A549 (cell line): ENCODE measurements at regions not wholly inside any gene's neighbourhood (a gene's known extent, or its start where the extent isn't known, plus 50 kb on each side); places are given as distances from the start of the nearest gene placed in this dataset.

Source experiments
- ATAC-seq, 2 experiments: fragments of 200-7000 bp in 1 of 2; fragments of >200 bp in 1 of 2; cut with Nextera tagmentation in 1 of 2; cut with Tn5 transposase in 1 of 2; 3 replicates each; pipeline versions ENCODE4 v1.8.0 to v1.9.1; 2018 to 2020; ENCODE audit warnings: mild to moderate bottlenecking in 1 of 2, moderate library complexity in 1 of 2
- CTCF ChIA-PET: fragments of 300-600 bp; sonication (Branson Sonifier 250); formaldehyde crosslinking; extraction: SDS; loops from one replicate; lab custom pipeline; 2021; ENCODE audit warnings: antibody characterized with exemption, inconsistent platforms; lab: Yijun Ruan, JAX
- POLR2A ChIA-PET: fragments of 350-600 bp; formaldehyde crosslinking; extraction: SDS; loops from one replicate; lab custom pipeline; 2021; ENCODE audit warnings: antibody characterized with exemption, inconsistent platforms; lab: Yijun Ruan, JAX
- DNase-seq, 2 experiments: peaks; one replicate each; pipeline versions ENCODE4 v3.0.0 to v3.0.0-alpha.2; 2011 to 2016; ENCODE audit warnings: low read depth in 1 of 2, low spot score in 1 of 2
- FAIRE-seq: peaks from 2 replicates; lab custom pipeline; 2011; peaks lifted over from hg19 to GRCh38; lab: Jason Lieb, UNC
- H3K27ac ChIP-seq, 2 experiments: fragments of >200 bp; sonication (Bioruptor Twin); formaldehyde crosslinking; 3 replicates each; pipeline ENCODE4 v1.5.1; 2016 to 2017
- H3K4me1 ChIP-seq: fragments of >200 bp; sonication (Bioruptor Twin); formaldehyde crosslinking; 3 replicates; pipeline ENCODE4 v1.6.1; 2016
- H3K4me2 ChIP-seq: fragments of >200 bp; sonication (Bioruptor Twin); formaldehyde crosslinking; 3 replicates; pipeline ENCODE4 v1.6.1; 2016
- H3K4me3 ChIP-seq: fragments of >200 bp; sonication (Bioruptor Twin); formaldehyde crosslinking; 3 replicates; pipeline ENCODE4 v1.5.1; 2016
- H3K9me3 ChIP-seq: fragments of >200 bp; sonication (Bioruptor Twin); formaldehyde crosslinking; 3 replicates; pipeline ENCODE4 v1.6.1; 2016
- CBX2 ChIP-seq: fragments of 200-600 bp; sonication (generic); IDR thresholded peaks from 2 replicates; pipeline ENCODE4 v1.6.1; 2016; ENCODE audit warnings: low read depth, mild to moderate bottlenecking, borderline replicate concordance
- CHD2 ChIP-seq: fragments of 150-350 bp; IDR thresholded peaks from 2 replicates; pipeline ENCODE4 v1.6.1; 2014; ENCODE audit warnings: low read length; ENCODE audit not compliant: partially characterized antibody
- EHF ChIP-seq: fragments of 250-450 bp; sonication (Bioruptor Pico); IDR thresholded peaks from 2 replicates; pipeline ENCODE4 v1.5.0; 2020; ENCODE audit warnings: mild to moderate bottlenecking
- ESRRA ChIP-seq: fragments of 150-350 bp; IDR thresholded peaks from 2 replicates; pipeline ENCODE4 v1.6.1; 2014; ENCODE audit warnings: mild to moderate bottlenecking, low read length, borderline replicate concordance
- MAFK ChIP-seq: fragments of 450-650 bp; IDR thresholded peaks from 2 replicates; pipeline ENCODE4 v1.6.1; 2014; ENCODE audit not compliant: partially characterized antibody
- MAZ ChIP-seq: fragments of 150-350 bp; IDR thresholded peaks from 2 replicates; pipeline ENCODE4 v1.6.1; 2014; ENCODE audit warnings: antibody characterized with exemption, low read depth, low read length, borderline replicate concordance
- NFE2L2 ChIP-seq: fragments of 150-350 bp; conservative IDR thresholded peaks from 2 replicates; pipeline ENCODE4 v1.6.1; 2014; ENCODE audit warnings: low read length
- POLR2A ChIP-seq: IDR thresholded peaks from 2 replicates; pipeline ENCODE4 v1.6.1; 2012; ENCODE audit warnings: mild to moderate bottlenecking, low read length
- POLR2AphosphoS2 ChIP-seq: conservative IDR thresholded peaks from 2 replicates; pipeline ENCODE4 v1.6.1; 2012; ENCODE audit warnings: low read length, improper control_type of control experiment, inconsistent platforms
- RAD21 ChIP-seq, 2 experiments: fragments of >200 bp in 1 of 2; sonication (Bioruptor Twin) in 1 of 2; formaldehyde crosslinking in 1 of 2; IDR thresholded peaks in 1 of 2; conservative IDR thresholded peaks in 1 of 2; 2 replicates in 1 of 2; 3 replicates in 1 of 2; pipeline ENCODE4 v1.6.1; 2012 to 2018; ENCODE audit warnings: inconsistent platforms in 1 of 2
- RCOR1 ChIP-seq: fragments of 150-350 bp; IDR thresholded peaks from 2 replicates; pipeline ENCODE4 v1.6.1; 2014; ENCODE audit warnings: antibody characterized with exemption, low read length, low read depth
- TP53 ChIP-seq: fragments of 250-450 bp; sonication (Bioruptor Pico); IDR thresholded peaks from 2 replicates; pipeline ENCODE4 v1.5.0; 2021; ENCODE audit warnings: mild to moderate bottlenecking, moderate library complexity
- ZC3H11A ChIP-seq: fragments of 450-650 bp; IDR thresholded peaks from 2 replicates; pipeline ENCODE4 v1.6.1; 2014; ENCODE audit warnings: antibody characterized with exemption, mild to moderate bottlenecking
- whole genome bisulfite sequencing: methylation state at CpG from one replicate; pipeline ENCODE4 v1.1.6; 2017; ENCODE audit errors: missing lambda C conversion rate; 5-methylcytosine and 5-hydroxymethylcytosine counted together
- TF ChIP-seq, protein P1 (sequence below): fragments of >200 bp; sonication (Bioruptor Twin); formaldehyde crosslinking; IDR thresholded peaks from 3 replicates; pipeline ENCODE4 v1.6.1; 2016
- TF ChIP-seq, protein P2 (sequence below): IDR thresholded peaks from 2 replicates; pipeline ENCODE4 v1.6.1; 2012
- TF ChIP-seq, protein P3 (sequence below): fragments of 200-600 bp; sonication (generic); IDR thresholded peaks from 2 replicates; pipeline ENCODE4 v1.6.1; 2016; ENCODE audit warnings: antibody characterized with exemption, mild to moderate bottlenecking, moderate library complexity

GRCh38 chrX:20369468-20369867 lies 102.8 kb upstream of the RPS6KA3 start (continued):
- TF ChIP-seq CHD2 = no peak
- no peak for TF ChIP-seq POLR2A
- no peak for TF ChIP-seq RAD21 (conservative IDR thresholded peaks at IDR 0.05 in 1 of 2, IDR thresholded peaks at IDR 0.05 in 1 of 2)
- TF ChIP-seq CBX2 = no peak
- TF ChIP-seq TP53 (CRISPR knock-in tag) = no peak
- TF ChIP-seq, all 56 proteins: peak for 0

DNA sequence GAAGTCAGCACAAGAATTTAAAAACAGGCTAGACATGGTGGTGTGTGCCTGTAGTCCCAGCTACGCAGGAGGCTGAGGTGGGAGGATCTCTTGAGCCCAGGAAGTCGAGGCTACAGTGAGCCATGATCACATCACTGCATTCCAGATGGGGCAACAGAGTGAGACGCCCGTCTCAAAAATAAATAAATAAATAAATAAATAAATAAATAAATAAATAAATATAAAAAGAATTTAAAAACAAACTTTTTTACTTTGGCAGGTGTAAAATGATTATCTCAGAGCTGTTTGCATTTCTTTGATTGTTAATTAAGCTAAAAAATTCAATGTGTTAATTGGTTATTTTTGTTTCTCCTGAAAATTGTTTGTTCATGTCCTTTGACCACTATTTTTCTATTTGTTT lies 97.5 kb upstream of the RPS6KA3 start:
- ChIA-PET CTCF (no interaction called here), POLR2A (no interaction called here)
- FAIRE-seq = no peak
- no peak for DNase-seq
- Histone ChIP-seq H3K4me2 (peak overlapping the region; percentile 81), H3K4me1 (peaks cover 24% of the 10 kb centered on the region), H3K4me3 (no peak overlapping the region), H3K9me3 (no peaks in the 10 kb centered on the region), H3K27ac (peak overlapping the region; percentile 85 to 97; a peak in 5 of 6 replicates)
- WGBS = 81% methylated on average over 4 of the region's 4 CpGs
- ATAC-seq = no peak
- no peak for TF ChIP-seq MAZ
- peak; percentile 44 for TF ChIP-seq ZC3H11A
- TF ChIP-seq CHD2 = no peak

DNA sequence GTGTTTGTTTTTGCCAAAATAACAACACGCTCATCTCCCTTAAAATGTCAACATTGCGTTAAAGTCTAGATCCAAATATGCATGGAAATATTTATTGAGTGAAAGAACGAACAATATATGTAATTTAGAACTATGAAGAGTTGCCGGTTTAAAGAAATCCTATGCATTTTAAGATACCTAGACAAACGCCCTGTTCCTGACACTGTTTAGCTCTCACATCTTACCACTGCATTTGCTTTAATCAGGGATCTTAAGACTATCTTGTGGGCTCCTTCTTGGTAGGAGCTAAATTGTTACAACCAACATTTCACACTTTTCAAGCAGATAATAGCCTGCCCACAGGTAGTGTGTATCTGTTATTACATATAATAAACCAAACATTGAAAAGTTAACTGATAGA lies 96.6 kb upstream of the RPS6KA3 start:
- Histone ChIP-seq H3K27ac (peak overlapping the region; percentile 85 to 97), H3K4me3 (peak overlapping the region; percentile 32; the same call in 2 of the 3 replicates), H3K4me1 (peaks cover 24% of the 10 kb centered on the region), H3K4me2 (peak overlapping the region; percentile 81), H3K9me3 (no peaks in the 10 kb centered on the region)
- no peak for TF ChIP-seq MAFK
- no peak for TF ChIP-seq ZC3H11A
- no peak for TF ChIP-seq POLR2A
- TF ChIP-seq NFE2L2 = no peak
- TF ChIP-seq, protein P1, sequence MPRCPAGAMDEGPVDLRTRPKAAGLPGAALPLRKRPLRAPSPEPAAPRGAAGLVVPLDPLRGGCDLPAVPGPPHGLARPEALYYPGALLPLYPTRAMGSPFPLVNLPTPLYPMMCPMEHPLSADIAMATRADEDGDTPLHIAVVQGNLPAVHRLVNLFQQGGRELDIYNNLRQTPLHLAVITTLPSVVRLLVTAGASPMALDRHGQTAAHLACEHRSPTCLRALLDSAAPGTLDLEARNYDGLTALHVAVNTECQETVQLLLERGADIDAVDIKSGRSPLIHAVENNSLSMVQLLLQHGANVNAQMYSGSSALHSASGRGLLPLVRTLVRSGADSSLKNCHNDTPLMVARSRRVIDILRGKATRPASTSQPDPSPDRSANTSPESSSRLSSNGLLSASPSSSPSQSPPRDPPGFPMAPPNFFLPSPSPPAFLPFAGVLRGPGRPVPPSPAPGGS = no peak
- TF ChIP-seq RAD21 (conservative IDR thresholded peaks at IDR 0.05 in 1 of 2, IDR thresholded peaks at IDR 0.05 in 1 of 2) = no peak
- no peak for TF ChIP-seq RCOR1
- no peak for TF ChIP-seq MAZ
- TF ChIP-seq ESRRA = no peak
- TF ChIP-seq EHF = no peak
- TF ChIP-seq, protein P2, sequence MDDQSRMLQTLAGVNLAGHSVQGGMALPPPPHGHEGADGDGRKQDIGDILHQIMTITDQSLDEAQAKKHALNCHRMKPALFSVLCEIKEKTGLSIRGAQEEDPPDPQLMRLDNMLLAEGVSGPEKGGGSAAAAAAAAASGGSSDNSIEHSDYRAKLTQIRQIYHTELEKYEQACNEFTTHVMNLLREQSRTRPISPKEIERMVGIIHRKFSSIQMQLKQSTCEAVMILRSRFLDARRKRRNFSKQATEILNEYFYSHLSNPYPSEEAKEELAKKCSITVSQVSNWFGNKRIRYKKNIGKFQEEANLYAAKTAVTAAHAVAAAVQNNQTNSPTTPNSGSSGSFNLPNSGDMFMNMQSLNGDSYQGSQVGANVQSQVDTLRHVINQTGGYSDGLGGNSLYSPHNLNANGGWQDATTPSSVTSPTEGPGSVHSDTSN = no peak
- TF ChIP-seq, protein P3, sequence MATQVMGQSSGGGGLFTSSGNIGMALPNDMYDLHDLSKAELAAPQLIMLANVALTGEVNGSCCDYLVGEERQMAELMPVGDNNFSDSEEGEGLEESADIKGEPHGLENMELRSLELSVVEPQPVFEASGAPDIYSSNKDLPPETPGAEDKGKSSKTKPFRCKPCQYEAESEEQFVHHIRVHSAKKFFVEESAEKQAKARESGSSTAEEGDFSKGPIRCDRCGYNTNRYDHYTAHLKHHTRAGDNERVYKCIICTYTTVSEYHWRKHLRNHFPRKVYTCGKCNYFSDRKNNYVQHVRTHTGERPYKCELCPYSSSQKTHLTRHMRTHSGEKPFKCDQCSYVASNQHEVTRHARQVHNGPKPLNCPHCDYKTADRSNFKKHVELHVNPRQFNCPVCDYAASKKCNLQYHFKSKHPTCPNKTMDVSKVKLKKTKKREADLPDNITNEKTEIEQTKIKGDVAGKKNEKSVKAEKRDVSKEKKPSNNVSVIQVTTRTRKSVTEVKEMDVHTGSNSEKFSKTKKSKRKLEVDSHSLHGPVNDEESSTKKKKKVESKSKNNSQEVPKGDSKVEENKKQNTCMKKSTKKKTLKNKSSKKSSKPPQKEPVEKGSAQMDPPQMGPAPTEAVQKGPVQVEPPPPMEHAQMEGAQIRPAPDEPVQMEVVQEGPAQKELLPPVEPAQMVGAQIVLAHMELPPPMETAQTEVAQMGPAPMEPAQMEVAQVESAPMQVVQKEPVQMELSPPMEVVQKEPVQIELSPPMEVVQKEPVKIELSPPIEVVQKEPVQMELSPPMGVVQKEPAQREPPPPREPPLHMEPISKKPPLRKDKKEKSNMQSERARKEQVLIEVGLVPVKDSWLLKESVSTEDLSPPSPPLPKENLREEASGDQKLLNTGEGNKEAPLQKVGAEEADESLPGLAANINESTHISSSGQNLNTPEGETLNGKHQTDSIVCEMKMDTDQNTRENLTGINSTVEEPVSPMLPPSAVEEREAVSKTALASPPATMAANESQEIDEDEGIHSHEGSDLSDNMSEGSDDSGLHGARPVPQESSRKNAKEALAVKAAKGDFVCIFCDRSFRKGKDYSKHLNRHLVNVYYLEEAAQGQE = no peak
- no peak for TF ChIP-seq POLR2AphosphoS2
- under 1% methylated on average over 5 of the region's 5 CpGs for WGBS
- FAIRE-seq (peak; percentile 95), ATAC-seq (no peak), DNase-seq (no peak)
- ChIA-PET CTCF (no interaction called here), POLR2A (interaction anchor here (1.0 to 2.7 kb wide), 5 partner anchors 15 to 153 kb away, joined by 3 to 26 read pairs (median 8); partner anchors contain the start of gene RPS6KA3)
